HL-60 (cell line): ENCODE measurements at regions not wholly inside any gene's neighbourhood (a gene's known extent, or its start where the extent isn't known, plus 50 kb on each side); places are given as distances from the start of the nearest gene placed in this dataset.

Source experiments
- DNase-seq, 2 experiments: peaks; one replicate each; pipeline ENCODE4 v3.0.0-alpha.2; 2010 to 2020; ENCODE audit warnings: low read depth in 1 of 2, low spot score in 1 of 2
- H3K27ac ChIP-seq: fragments of 250-450 bp; sonication (Bioruptor Pico); replicated peaks from 2 replicates; pipeline ENCODE4 v1.5.1; 2020; ENCODE audit warnings: mild to moderate bottlenecking, moderate library complexity
- H3K27me3 ChIP-seq: fragments of 250-450 bp; sonication (Bioruptor Pico); 2 replicates; pipeline ENCODE4 v1.5.1; 2021; ENCODE audit warnings: mild to moderate bottlenecking, moderate library complexity; ENCODE audit not compliant: insufficient read depth, poor library complexity, severe bottlenecking
- H3K4me3 ChIP-seq: replicated peaks from 2 replicates; pipeline ENCODE4 v1.5.1; 2011; ENCODE audit warnings: mild to moderate bottlenecking, control low read depth, low read length; ENCODE audit not compliant: insufficient read depth
- CTCF ChIP-seq: IDR thresholded peaks from one replicate; pipeline ENCODE4 v1.5.1; 2011; ENCODE audit warnings: low read length, control low read depth, inconsistent platforms; ENCODE audit not compliant: insufficient read depth
- GABPA ChIP-seq: IDR thresholded peaks from 2 replicates; pipeline ENCODE4 v1.6.1; 2012; ENCODE audit warnings: low read depth
- POLR2AphosphoS5 ChIP-seq: IDR thresholded peaks from 2 replicates; pipeline ENCODE4 v1.6.1; 2012; ENCODE audit warnings: low read depth
- SPI1 ChIP-seq: IDR thresholded peaks from 2 replicates; pipeline ENCODE4 v1.6.1; 2012; ENCODE audit warnings: low read depth, mild to moderate bottlenecking, borderline replicate concordance
- TF ChIP-seq, protein P1 (sequence below): IDR thresholded peaks from 2 replicates; pipeline ENCODE4 v1.6.1; 2012; ENCODE audit warnings: low read depth; ENCODE audit not compliant: insufficient replicate concordance

DNA sequence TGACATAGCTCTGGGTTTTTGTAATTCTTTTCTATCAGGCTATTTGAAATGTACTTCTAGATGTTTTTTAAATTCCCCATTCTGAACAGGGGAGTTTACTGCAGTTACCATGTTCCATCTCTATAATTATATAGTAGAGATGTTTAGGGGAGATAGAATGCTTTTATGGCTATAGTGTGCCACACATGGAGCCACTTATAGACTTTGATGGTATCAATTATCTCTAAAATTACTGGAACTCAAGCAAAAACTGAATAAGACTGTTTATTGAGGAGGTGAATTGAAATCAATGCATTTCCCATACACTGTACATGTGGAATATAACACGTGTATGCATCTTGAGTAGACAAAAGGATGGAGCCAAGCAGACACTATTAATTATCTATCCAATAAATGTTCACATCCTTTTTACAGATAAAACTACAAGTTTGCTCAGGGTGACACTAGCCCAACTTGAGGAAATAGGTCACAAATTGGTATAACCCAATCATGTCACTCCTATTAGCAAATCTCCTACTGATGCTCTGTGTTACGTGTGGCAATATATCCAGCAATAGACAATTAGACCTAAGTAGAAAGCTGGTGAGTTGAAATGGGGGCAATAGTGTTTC, 1882.6 kb downstream of the PCDH9 start:
- H3K27me3 ChIP-seq, result no peaks in the 10 kb centered on the region
- no peak overlapping the region for H3K27ac ChIP-seq
- DNase-seq, result no peak
- H3K4me3 ChIP-seq, result no peak overlapping the region
- no peak for TF ChIP-seq SPI1
- TF ChIP-seq GABPA, result no peak

DNA sequence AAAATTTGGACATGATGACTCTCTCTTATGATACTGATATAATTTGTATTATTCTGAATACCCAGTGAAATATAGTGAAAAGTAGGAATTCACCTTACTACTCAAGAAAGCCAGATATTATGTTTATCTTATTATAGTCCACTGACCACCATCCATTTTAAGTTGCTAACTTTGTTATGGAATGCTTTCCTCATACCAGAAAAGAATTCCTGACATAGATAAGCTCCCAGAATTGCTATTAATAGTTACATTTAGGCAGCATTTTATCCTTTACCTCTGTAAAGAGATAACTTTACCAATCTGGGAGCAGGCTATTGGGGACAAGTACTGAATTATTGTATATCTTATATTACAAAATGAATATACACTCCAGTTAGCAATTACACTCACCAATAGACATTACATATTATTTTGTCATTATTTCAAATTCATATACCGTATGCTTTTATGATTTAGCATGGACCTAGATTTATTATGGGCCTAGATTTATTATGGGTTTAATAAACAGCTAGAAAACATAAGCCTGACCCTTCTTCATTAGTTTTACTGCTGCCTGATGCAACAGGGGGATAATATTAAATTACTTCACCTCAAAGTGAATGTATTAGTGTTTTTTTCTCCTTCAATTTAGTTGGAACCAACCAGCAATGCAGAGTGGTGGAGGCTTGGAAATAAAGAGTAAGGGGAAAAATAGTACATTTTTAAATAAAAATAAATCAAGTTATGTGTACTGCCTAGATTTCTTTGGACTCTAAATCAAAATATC, 1886.1 kb downstream of the PCDH9 start:
- Histone ChIP-seq H3K27ac (no peak overlapping the region), H3K4me3 (no peak overlapping the region), H3K27me3 (no peaks in the 10 kb centered on the region)
- DNase-seq, result no peak
- TF ChIP-seq SPI1 (no peak), CTCF (no peak), POLR2AphosphoS5 (no peak), GABPA (no peak)
- TF ChIP-seq, protein P1, sequence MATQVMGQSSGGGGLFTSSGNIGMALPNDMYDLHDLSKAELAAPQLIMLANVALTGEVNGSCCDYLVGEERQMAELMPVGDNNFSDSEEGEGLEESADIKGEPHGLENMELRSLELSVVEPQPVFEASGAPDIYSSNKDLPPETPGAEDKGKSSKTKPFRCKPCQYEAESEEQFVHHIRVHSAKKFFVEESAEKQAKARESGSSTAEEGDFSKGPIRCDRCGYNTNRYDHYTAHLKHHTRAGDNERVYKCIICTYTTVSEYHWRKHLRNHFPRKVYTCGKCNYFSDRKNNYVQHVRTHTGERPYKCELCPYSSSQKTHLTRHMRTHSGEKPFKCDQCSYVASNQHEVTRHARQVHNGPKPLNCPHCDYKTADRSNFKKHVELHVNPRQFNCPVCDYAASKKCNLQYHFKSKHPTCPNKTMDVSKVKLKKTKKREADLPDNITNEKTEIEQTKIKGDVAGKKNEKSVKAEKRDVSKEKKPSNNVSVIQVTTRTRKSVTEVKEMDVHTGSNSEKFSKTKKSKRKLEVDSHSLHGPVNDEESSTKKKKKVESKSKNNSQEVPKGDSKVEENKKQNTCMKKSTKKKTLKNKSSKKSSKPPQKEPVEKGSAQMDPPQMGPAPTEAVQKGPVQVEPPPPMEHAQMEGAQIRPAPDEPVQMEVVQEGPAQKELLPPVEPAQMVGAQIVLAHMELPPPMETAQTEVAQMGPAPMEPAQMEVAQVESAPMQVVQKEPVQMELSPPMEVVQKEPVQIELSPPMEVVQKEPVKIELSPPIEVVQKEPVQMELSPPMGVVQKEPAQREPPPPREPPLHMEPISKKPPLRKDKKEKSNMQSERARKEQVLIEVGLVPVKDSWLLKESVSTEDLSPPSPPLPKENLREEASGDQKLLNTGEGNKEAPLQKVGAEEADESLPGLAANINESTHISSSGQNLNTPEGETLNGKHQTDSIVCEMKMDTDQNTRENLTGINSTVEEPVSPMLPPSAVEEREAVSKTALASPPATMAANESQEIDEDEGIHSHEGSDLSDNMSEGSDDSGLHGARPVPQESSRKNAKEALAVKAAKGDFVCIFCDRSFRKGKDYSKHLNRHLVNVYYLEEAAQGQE, result no peak

DNA sequence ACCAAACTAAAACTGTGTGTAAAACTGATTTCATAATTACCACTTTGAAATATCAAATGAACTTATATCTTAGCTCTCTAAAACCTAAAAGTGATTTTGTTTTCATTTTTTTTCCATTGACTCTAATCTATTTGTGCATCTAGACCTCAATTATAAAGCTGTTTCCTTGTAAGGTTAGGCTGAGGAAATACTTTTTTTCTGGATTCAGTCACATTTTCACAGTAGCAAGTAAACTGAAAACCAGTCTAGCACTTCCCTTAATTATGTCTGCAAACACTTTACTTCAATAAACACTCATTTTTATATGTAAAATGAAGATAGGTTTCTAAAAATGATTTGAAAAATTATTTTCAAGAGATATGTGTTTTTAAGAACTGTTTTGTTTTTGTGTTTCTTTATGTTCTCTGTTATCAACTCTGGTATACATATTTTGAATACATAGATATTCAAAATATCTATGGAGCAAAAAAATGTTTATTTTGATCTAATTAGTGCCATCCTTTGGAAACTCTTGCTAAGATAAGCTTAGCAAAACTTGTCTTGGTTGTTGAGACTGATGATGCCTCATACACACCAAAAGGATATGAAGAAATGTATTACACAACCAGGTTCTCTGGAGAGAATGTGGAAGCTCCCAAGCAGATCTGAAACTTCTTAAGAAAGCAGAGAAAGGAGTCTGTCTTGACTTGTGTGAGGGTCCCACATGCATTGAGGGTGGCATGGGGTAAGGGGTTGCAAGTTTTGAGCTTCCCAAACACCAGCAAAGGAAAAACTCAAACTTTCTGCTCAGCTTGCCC, 1887.4 kb downstream of the PCDH9 start:
- TF ChIP-seq, protein P1, result no peak
- no peak overlapping the region for H3K27ac ChIP-seq
- DNase-seq, result no peak
- no peaks in the 10 kb centered on the region for H3K27me3 ChIP-seq
- H3K4me3 ChIP-seq, result no peak overlapping the region

GRCh38 chr13:65339241-65339640, 1890.9 kb downstream of the PCDH9 start:
- DNase-seq, result no peak
- TF ChIP-seq GABPA (no peak), SPI1 (no peak), POLR2AphosphoS5 (no peak), CTCF (no peak)
- TF ChIP-seq, protein P1, result no peak
- H3K27me3 ChIP-seq, result no peaks in the 10 kb centered on the region
- H3K27ac ChIP-seq, result no peak overlapping the region
- H3K4me3 ChIP-seq, result no peak overlapping the region
